ENCODE measurements at regions not wholly inside any gene's neighbourhood (a gene's known extent, or its start where the extent isn't known, plus 50 kb on each side); places are given as distances from the start of the nearest gene placed in this dataset.
"Not testable (repeated sequence)": the region's sequence is repeated elsewhere in the genome, so short reads cannot be mapped to it uniquely, and the experiment has no call there.

GRCh38 chr17:34771891-34772290 is 189.4 kb downstream of the CCT6B start:
- DNase-seq, result no peak

GRCh38 chr17:34770586-34770985 is 190.7 kb downstream of the CCT6B start:
- DNase-seq, result no peak

GRCh38 chr17:34769899-34770298 is 190.5 kb downstream of the TMEM132E start:
- DNase-seq, result no peak

GRCh38 chr17:34769049-34769448 is 189.7 kb downstream of the TMEM132E start:
- DNase-seq, result no peak

- DNase-seq, result no peak
These were observed 185.9 kb downstream of the TMEM132E start for GRCh38 chr17:34765291-34765690.

GRCh38 chr17:34764716-34765115 is 185.3 kb downstream of the TMEM132E start:
- no peak for DNase-seq

GRCh38 chr17:34763728-34764665 is 184.6 kb downstream of the TMEM132E start:
- no peak for DNase-seq

GRCh38 chr17:34762078-34762477 is 182.7 kb downstream of the TMEM132E start:
- DNase-seq, result no peak

- DNase-seq, result no peak
These were observed 182.3 kb downstream of the TMEM132E start for GRCh38 chr17:34761646-34762045.

GRCh38 chr17:34760931-34761495 is 181.6 kb downstream of the TMEM132E start:
- no peak for DNase-seq

GRCh38 chr17:34758718-34759117 is 179.3 kb downstream of the TMEM132E start:
- DNase-seq, result no peak

GRCh38 chr17:34758316-34758715 is 178.9 kb downstream of the TMEM132E start:
- no peak for DNase-seq

- DNase-seq, result no peak
These were observed 178.2 kb downstream of the TMEM132E start for GRCh38 chr17:34757611-34758010.

GRCh38 chr17:34757106-34757505 is 177.7 kb downstream of the TMEM132E start:
- no peak for DNase-seq

- no peak for DNase-seq
These were observed 177.2 kb downstream of the TMEM132E start for GRCh38 chr17:34756637-34757021.

GRCh38 chr17:34755981-34756636 is 176.7 kb downstream of the TMEM132E start:
- no peak for DNase-seq

GRCh38 chr17:34755371-34755770 is 176.0 kb downstream of the TMEM132E start:
- no peak for DNase-seq

GRCh38 chr17:34750004-34750403 is 170.6 kb downstream of the TMEM132E start:
- no peak for DNase-seq

GRCh38 chr17:34741967-34742366 is 162.6 kb downstream of the TMEM132E start:
- DNase-seq, result no peak

- no peak for DNase-seq
These were observed 161.5 kb downstream of the TMEM132E start for GRCh38 chr17:34740565-34741520.

- DNase-seq, result no peak
These were observed 160.0 kb downstream of the TMEM132E start for GRCh38 chr17:34739386-34739785.

- not testable (repeated sequence) for DNase-seq
These were observed 158.3 kb downstream of the TMEM132E start for GRCh38 chr17:34737673-34738072.

- no peak for DNase-seq
These were observed 157.2 kb downstream of the TMEM132E start for GRCh38 chr17:34736611-34737010.

Data from fibroblast of skin of right quadriceps (primary cell).